ENCODE measurements at regions not wholly inside any gene's neighbourhood (a gene's known extent, or its start where the extent isn't known, plus 50 kb on each side); places are given as distances from the start of the nearest gene placed in this dataset.

GRCh38 chr2:180405520-180405919, 398.4 kb upstream of the CWC22 start:
- no peak overlapping the region for H3K27ac ChIP-seq (ENCODE audit: low read length)
- no peak overlapping the region for H3K9ac ChIP-seq (ENCODE audit: low read length)
- no peaks in the 10 kb centered on the region for H3K9me3 ChIP-seq (replicated peaks; ENCODE audit: insufficient read depth, low read length)
- no peak overlapping the region for H3K4me3 ChIP-seq (ENCODE audit: low read length)
- H2AFZ ChIP-seq (ENCODE audit: low read length), result no peak overlapping the region
- TF ChIP-seq EZH2 (optimal IDR thresholded peaks at IDR 0.05; ENCODE audit: low read depth, low read length) (no peak), EZH2phosphoT487 (IDR thresholded peaks at IDR 0.05; ENCODE audit: low read length) (no peak), CTCF (IDR thresholded peaks at IDR 0.05; ENCODE audit: low read length) (no peak)
- H3K4me2 ChIP-seq (ENCODE audit: low read depth, low read length), result no peak overlapping the region
- H3K27me3 ChIP-seq (replicated peaks; ENCODE audit: insufficient read depth, low read length), result no peaks in the 10 kb centered on the region
- no peaks in the 10 kb centered on the region for H3F3A ChIP-seq (ENCODE audit: insufficient read depth, low read length)
- no peaks in the 10 kb centered on the region for H3K36me3 ChIP-seq (replicated peaks; ENCODE audit: insufficient read depth, low read length)
- H4K20me1 ChIP-seq (ENCODE audit: insufficient read depth, low read length), result no peaks in the 10 kb centered on the region
- no peaks in the 10 kb centered on the region for H3K9me2 ChIP-seq (replicated peaks; ENCODE audit: insufficient read depth, low read length)
- H3K4me1 ChIP-seq (ENCODE audit: low read length), result no peaks in the 10 kb centered on the region
- H3K79me2 ChIP-seq (ENCODE audit: low read length), result no peaks in the 10 kb centered on the region
- no peak for DNase-seq

GRCh38 chr2:180394305-180394704, 387.2 kb upstream of the CWC22 start:
- Histone ChIP-seq H3K4me1 (ENCODE audit: low read length) (no peaks in the 10 kb centered on the region), H3K4me3 (ENCODE audit: low read length) (no peak overlapping the region), H3K27ac (ENCODE audit: low read length) (no peak overlapping the region), H3K4me2 (ENCODE audit: low read depth, low read length) (no peak overlapping the region), H3K27me3 (replicated peaks; ENCODE audit: insufficient read depth, low read length) (no peaks in the 10 kb centered on the region), H3K79me2 (ENCODE audit: low read length) (no peaks in the 10 kb centered on the region), H4K20me1 (ENCODE audit: insufficient read depth, low read length) (no peaks in the 10 kb centered on the region), H3K9ac (ENCODE audit: low read length) (no peak overlapping the region), H3F3A (ENCODE audit: insufficient read depth, low read length) (no peaks in the 10 kb centered on the region), H3K9me2 (replicated peaks; ENCODE audit: insufficient read depth, low read length) (no peaks in the 10 kb centered on the region), H2AFZ (ENCODE audit: low read length) (no peak overlapping the region), H3K36me3 (replicated peaks; ENCODE audit: insufficient read depth, low read length) (no peaks in the 10 kb centered on the region), H3K9me3 (replicated peaks; ENCODE audit: insufficient read depth, low read length) (no peaks in the 10 kb centered on the region)
- TF ChIP-seq EZH2 (optimal IDR thresholded peaks at IDR 0.05; ENCODE audit: low read depth, low read length), result no peak
- no peak for TF ChIP-seq EZH2phosphoT487 (IDR thresholded peaks at IDR 0.05; ENCODE audit: low read length)
- no peak for TF ChIP-seq CTCF (IDR thresholded peaks at IDR 0.05; ENCODE audit: low read length)
- no peak for DNase-seq

GRCh38 chr2:180385601-180386201, 378.6 kb upstream of the CWC22 start:
- Histone ChIP-seq H3K9ac (ENCODE audit: low read length) (no peak overlapping the region), H3K27ac (ENCODE audit: low read length) (no peak overlapping the region), H3K4me2 (ENCODE audit: low read depth, low read length) (no peak overlapping the region), H2AFZ (ENCODE audit: low read length) (no peak overlapping the region), H3F3A (ENCODE audit: insufficient read depth, low read length) (no peaks in the 10 kb centered on the region), H3K4me3 (ENCODE audit: low read length) (no peak overlapping the region), H3K9me2 (replicated peaks; ENCODE audit: insufficient read depth, low read length) (no peaks in the 10 kb centered on the region), H3K36me3 (replicated peaks; ENCODE audit: insufficient read depth, low read length) (no peaks in the 10 kb centered on the region), H3K9me3 (replicated peaks; ENCODE audit: insufficient read depth, low read length) (no peaks in the 10 kb centered on the region), H3K79me2 (ENCODE audit: low read length) (no peaks in the 10 kb centered on the region), H3K4me1 (ENCODE audit: low read length) (no peaks in the 10 kb centered on the region), H4K20me1 (ENCODE audit: insufficient read depth, low read length) (no peaks in the 10 kb centered on the region), H3K27me3 (replicated peaks; ENCODE audit: insufficient read depth, low read length) (no peaks in the 10 kb centered on the region)
- DNase-seq, result no peak
- TF ChIP-seq EZH2 (optimal IDR thresholded peaks at IDR 0.05; ENCODE audit: low read depth, low read length), result no peak
- TF ChIP-seq CTCF (IDR thresholded peaks at IDR 0.05; ENCODE audit: low read length), result no peak
- TF ChIP-seq EZH2phosphoT487 (IDR thresholded peaks at IDR 0.05; ENCODE audit: low read length), result no peak
